Endothelial cell of umbilical vein (primary cell): ENCODE measurements at regions not wholly inside any gene's neighbourhood (a gene's known extent, or its start where the extent isn't known, plus 50 kb on each side); places are given as distances from the start of the nearest gene placed in this dataset.
A peak's percentile ranks its signal among the peaks of the same experiment; 100 is the strongest.

Source experiments
- BruUV-seq: library from RNA; stranded (reverse); fragments of 400-500 nt; replicated peaks from 2 replicates; lab custom pipeline; 2021; lab: Mats Ljungman, UMichigan
- CTCF ChIA-PET: fragments of 300-600, 350-600 bp; sonication (Branson Sonifier 250); formaldehyde crosslinking; loops from one replicate; lab custom pipeline; 2021; ENCODE audit warnings: antibody characterized with exemption, inconsistent platforms; lab: Charles Lee
- POLR2A ChIA-PET: fragments of 300-600, 350-600 bp; sonication (Branson Sonifier 250); formaldehyde crosslinking; loops from one replicate; lab custom pipeline; 2021; ENCODE audit warnings: antibody characterized with exemption, inconsistent platforms; lab: Charles Lee
- DNase-seq: peaks from one replicate; pipeline ENCODE4 v3.0.0-alpha.2; 2011; ENCODE audit warnings: low read depth, low spot score
- FAIRE-seq: peaks from 2 replicates; lab custom pipeline; 2011; peaks lifted over from hg19 to GRCh38; lab: Jason Lieb, UNC
- H2AFZ ChIP-seq: 2 replicates; pipeline ENCODE4 v1.6.0; 2012; ENCODE audit warnings: low read depth, low read length, control low read depth, inconsistent platforms
- H3K27ac ChIP-seq: 2 replicates; pipeline ENCODE4 v1.5.1; 2011; ENCODE audit warnings: low read depth, mild to moderate bottlenecking, control low read depth, low read length, moderate library complexity; ENCODE audit not compliant: insufficient read depth
- H3K27me3 ChIP-seq, 2 experiments: 2 replicates each; pipeline versions ENCODE4 v1.6.0 to v1.6.1; 2011; ENCODE audit warnings: low read length in 2 of 2, mixed read lengths in 1 of 2; ENCODE audit not compliant: control insufficient read depth in 2 of 2, insufficient read depth in 2 of 2
- H3K36me3 ChIP-seq, 2 experiments: 2 replicates in 1 of 2; 3 replicates in 1 of 2; pipeline ENCODE4 v1.5.1; 2011; ENCODE audit warnings: low read length in 2 of 2, mild to moderate bottlenecking in 1 of 2, moderate library complexity in 1 of 2; ENCODE audit not compliant: control insufficient read depth in 2 of 2, insufficient read depth in 2 of 2; ENCODE audit errors: extremely low read depth in 1 of 2
- H3K4me1 ChIP-seq: 3 replicates; pipeline ENCODE4 v1.5.1; 2011; ENCODE audit warnings: mild to moderate bottlenecking, low read length; ENCODE audit not compliant: control insufficient read depth, insufficient read depth; ENCODE audit errors: extremely low read depth
- H3K4me2 ChIP-seq: 2 replicates; pipeline ENCODE4 v1.6.1; 2011; ENCODE audit warnings: low read length, control low read depth, mixed read lengths; ENCODE audit not compliant: insufficient read depth
- H3K4me3 ChIP-seq, 3 experiments: fragments of 200-600 bp in 1 of 3; sonication (generic), shearing (Covaris generic) in 1 of 3; replicated peaks in 1 of 3; 2 replicates each; pipeline ENCODE4 v1.5.1; 2011 to 2016; ENCODE audit warnings: control low read depth in 3 of 3, low read length in 3 of 3, mild to moderate bottlenecking in 2 of 3, inconsistent platforms in 1 of 3, low read depth in 1 of 3, moderate library complexity in 1 of 3; ENCODE audit not compliant: insufficient read depth in 1 of 3
- H3K79me2 ChIP-seq: 2 replicates; pipeline ENCODE4 v1.6.0; 2012; ENCODE audit warnings: low read length, inconsistent platforms; ENCODE audit not compliant: control insufficient read depth, insufficient read depth
- H3K9ac ChIP-seq: replicated peaks from 2 replicates; pipeline ENCODE3; 2011; ENCODE audit warnings: low read length, control low read depth; ENCODE audit not compliant: insufficient read depth; ENCODE audit errors: extremely low read depth
- H3K9me1 ChIP-seq: replicated peaks from 3 replicates; pipeline ENCODE4 v1.6.0; 2011; ENCODE audit warnings: mild to moderate bottlenecking, low read length; ENCODE audit not compliant: control insufficient read depth, insufficient read depth; ENCODE audit errors: extremely low read depth
- H3K9me3 ChIP-seq: replicated peaks from 2 replicates; pipeline ENCODE4 v1.5.1; 2012; ENCODE audit warnings: low read length, inconsistent platforms; ENCODE audit not compliant: control insufficient read depth, insufficient read depth
- H4K20me1 ChIP-seq: replicated peaks from 2 replicates; pipeline ENCODE3; 2011; ENCODE audit warnings: mild to moderate bottlenecking, low read length; ENCODE audit not compliant: control insufficient read depth, insufficient read depth; ENCODE audit errors: extremely low read depth
- EZH2 ChIP-seq: IDR thresholded peaks from 2 replicates; pipeline ENCODE4 v1.6.1; 2012; ENCODE audit warnings: borderline replicate concordance, low read depth, mild to moderate bottlenecking, moderate library complexity, low read length, inconsistent platforms; ENCODE audit not compliant: severe bottlenecking
- FOS ChIP-seq: IDR thresholded peaks from 2 replicates; pipeline ENCODE4 v1.6.1; 2011; ENCODE audit warnings: mild to moderate bottlenecking, low read length, moderate library complexity, borderline replicate concordance; ENCODE audit not compliant: insufficient read depth
- GATA2 ChIP-seq: IDR thresholded peaks from 2 replicates; pipeline ENCODE4 v1.7.0; 2011; ENCODE audit warnings: low read depth, mild to moderate bottlenecking, moderate library complexity, mixed read lengths, low read length; ENCODE audit not compliant: insufficient read length, insufficient read depth
- JUN ChIP-seq: IDR thresholded peaks from 2 replicates; pipeline ENCODE4 v1.6.1; 2011; ENCODE audit warnings: borderline replicate concordance, low read depth; ENCODE audit not compliant: insufficient read length, insufficient read depth
- MYC ChIP-seq: IDR thresholded peaks from one replicate; pipeline ENCODE4 v1.6.1; 2011; ENCODE audit warnings: mild to moderate bottlenecking, low read depth, low read length
- POLR2A ChIP-seq: IDR thresholded peaks from 2 replicates; pipeline ENCODE4 v1.6.1; 2012; ENCODE audit warnings: low read depth, mild to moderate bottlenecking, control low read depth, low read length
- POLR2AphosphoS5 ChIP-seq: IDR thresholded peaks from 2 replicates; pipeline ENCODE4 v1.6.1; 2012; ENCODE audit warnings: low read depth, mild to moderate bottlenecking, control low read depth, low read length, moderate library complexity; ENCODE audit not compliant: insufficient read depth
- dilution Hi-C: fragments of 300-500 bp; cut with MboI; formaldehyde crosslinking; loops from one replicate; pipeline ENCODE4 v1.15.0; 2019; ENCODE audit warnings: low sequenced_read_pairs; ENCODE audit not compliant: extremely low pct_ligation_motif_present
- intact Hi-C: fragments of 100-400 bp; cut with micrococcal nuclease; formaldehyde crosslinking; loops from one replicate; pipeline ENCODE4 v1.10.0; 2022
- TF ChIP-seq, protein P1 (sequence below), 2 donors: IDR thresholded peaks; 1 replicate in 1 of 2; 2 replicates in 1 of 2; pipeline ENCODE4 v1.5.1; 2011; ENCODE audit warnings: low read length in 2 of 2, mild to moderate bottlenecking in 2 of 2, moderate library complexity in 2 of 2, control low read depth in 1 of 2, inconsistent platforms in 1 of 2, low read depth in 1 of 2; ENCODE audit not compliant: insufficient read depth in 1 of 2; ENCODE audit errors: extremely low read depth in 1 of 2
- TF ChIP-seq, protein P2 (sequence below): IDR thresholded peaks from 2 replicates; pipeline ENCODE4 v1.6.1; 2011; ENCODE audit not compliant: insufficient read depth, insufficient read length

DNA sequence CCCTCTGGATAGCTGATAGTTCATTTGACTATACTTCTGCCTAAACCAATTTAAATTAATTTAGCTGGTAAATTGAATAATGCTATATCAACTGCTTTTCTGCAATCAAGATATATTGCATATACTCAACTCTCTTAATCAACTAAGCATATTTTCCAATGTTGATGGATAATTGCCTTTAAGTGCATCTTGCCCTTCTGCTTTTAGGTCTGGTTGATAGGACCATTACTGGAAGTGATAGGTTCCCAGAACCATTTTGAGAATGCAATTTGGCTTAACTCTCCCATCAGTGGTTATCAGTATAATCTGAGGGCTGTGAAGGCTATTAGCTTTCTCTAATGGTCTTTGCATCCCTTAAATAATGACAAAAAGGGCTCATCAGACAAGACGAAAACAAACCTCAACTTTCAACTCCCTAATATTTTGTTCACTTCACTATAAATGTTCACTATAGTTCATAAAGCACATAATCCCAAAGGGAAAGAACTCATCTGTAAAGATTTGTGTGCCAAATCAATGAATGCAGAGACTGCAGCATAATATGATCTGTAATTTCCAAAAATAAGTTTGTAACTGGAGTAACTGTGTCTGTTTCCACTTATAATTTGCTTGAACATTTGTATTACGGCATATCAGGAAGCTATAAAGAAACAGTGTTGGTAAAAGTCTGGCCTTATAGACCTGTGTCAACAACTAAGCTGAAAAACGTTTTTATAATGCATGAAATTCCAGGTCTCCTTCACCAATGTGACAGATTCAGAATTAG, 273.6 kb downstream of the FBXO8 start:
- dilution Hi-C loops, result no loop called here
- no TSS peak for BruUV-seq
- TF ChIP-seq FOS (no peak), GATA2 (no peak), MYC (no peak), EZH2 (no peak), JUN (no peak), POLR2AphosphoS5 (no peak), POLR2A (no peak)
- TF ChIP-seq, protein P1, sequence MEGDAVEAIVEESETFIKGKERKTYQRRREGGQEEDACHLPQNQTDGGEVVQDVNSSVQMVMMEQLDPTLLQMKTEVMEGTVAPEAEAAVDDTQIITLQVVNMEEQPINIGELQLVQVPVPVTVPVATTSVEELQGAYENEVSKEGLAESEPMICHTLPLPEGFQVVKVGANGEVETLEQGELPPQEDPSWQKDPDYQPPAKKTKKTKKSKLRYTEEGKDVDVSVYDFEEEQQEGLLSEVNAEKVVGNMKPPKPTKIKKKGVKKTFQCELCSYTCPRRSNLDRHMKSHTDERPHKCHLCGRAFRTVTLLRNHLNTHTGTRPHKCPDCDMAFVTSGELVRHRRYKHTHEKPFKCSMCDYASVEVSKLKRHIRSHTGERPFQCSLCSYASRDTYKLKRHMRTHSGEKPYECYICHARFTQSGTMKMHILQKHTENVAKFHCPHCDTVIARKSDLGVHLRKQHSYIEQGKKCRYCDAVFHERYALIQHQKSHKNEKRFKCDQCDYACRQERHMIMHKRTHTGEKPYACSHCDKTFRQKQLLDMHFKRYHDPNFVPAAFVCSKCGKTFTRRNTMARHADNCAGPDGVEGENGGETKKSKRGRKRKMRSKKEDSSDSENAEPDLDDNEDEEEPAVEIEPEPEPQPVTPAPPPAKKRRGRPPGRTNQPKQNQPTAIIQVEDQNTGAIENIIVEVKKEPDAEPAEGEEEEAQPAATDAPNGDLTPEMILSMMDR (IDR thresholded peaks at IDR 0.05; ENCODE audit: extremely low read depth in 1 of 2, insufficient read depth in 1 of 2, low read depth in 1 of 2, low read length in 2 of 2), result no peak
- TF ChIP-seq, protein P2, sequence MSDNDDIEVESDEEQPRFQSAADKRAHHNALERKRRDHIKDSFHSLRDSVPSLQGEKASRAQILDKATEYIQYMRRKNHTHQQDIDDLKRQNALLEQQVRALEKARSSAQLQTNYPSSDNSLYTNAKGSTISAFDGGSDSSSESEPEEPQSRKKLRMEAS, result no peak
- intact Hi-C loops, result no loop called here
- Histone ChIP-seq H3K9ac (no peak overlapping the region), H3K27ac (no peak overlapping the region), H3K4me1 (no peaks in the 10 kb centered on the region), H3K9me1 (no peaks in the 10 kb centered on the region), H3K27me3 (no peaks in the 10 kb centered on the region), H3K9me3 (no peaks in the 10 kb centered on the region), H3K36me3 (no peaks in the 10 kb centered on the region), H3K79me2 (no peaks in the 10 kb centered on the region), H3K4me2 (no peak overlapping the region), H2AFZ (no peak overlapping the region), H4K20me1 (no peaks in the 10 kb centered on the region), H3K4me3 (no peak overlapping the region)
- POLR2A ChIA-PET, result no interaction called here
- peak; percentile 31 for FAIRE-seq
- CTCF ChIA-PET, result no interaction called here
- DNase-seq, result no peak
